ENCODE measurements at regions not wholly inside any gene's neighbourhood (a gene's known extent, or its start where the extent isn't known, plus 50 kb on each side); places are given as distances from the start of the nearest gene placed in this dataset.

DNA sequence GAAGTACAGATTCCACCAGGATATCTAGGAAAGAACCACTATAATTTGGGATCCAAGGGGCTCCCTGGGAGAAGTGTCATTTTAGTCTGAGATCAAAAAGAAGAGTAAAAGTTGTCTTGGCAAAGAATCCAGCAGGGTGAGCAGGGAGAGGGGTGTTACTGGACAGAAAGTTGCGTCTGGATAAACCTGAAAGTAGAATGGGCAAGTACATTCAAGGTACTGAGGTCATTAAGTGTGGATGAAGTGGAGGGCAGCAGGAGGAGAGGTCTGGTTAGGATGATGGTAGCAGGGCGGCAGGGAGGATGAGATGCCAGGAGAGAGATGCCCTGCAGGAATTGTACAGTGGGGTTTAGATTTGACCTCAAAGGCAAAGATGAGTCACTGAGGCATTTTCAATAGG, 253.3 kb downstream of the KLF13 start:
- TF ChIP-seq, protein P1, sequence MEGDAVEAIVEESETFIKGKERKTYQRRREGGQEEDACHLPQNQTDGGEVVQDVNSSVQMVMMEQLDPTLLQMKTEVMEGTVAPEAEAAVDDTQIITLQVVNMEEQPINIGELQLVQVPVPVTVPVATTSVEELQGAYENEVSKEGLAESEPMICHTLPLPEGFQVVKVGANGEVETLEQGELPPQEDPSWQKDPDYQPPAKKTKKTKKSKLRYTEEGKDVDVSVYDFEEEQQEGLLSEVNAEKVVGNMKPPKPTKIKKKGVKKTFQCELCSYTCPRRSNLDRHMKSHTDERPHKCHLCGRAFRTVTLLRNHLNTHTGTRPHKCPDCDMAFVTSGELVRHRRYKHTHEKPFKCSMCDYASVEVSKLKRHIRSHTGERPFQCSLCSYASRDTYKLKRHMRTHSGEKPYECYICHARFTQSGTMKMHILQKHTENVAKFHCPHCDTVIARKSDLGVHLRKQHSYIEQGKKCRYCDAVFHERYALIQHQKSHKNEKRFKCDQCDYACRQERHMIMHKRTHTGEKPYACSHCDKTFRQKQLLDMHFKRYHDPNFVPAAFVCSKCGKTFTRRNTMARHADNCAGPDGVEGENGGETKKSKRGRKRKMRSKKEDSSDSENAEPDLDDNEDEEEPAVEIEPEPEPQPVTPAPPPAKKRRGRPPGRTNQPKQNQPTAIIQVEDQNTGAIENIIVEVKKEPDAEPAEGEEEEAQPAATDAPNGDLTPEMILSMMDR (IDR thresholded peaks at IDR 0.05): no peak
- TF ChIP-seq EZH2 (IDR thresholded peaks at IDR 0.05; ENCODE audit: borderline replicate concordance, insufficient read depth, low read depth, low read length, poor library complexity, severe bottlenecking): no peak

Data from B cell (primary cell).